H1 (cell line): ENCODE measurements at regions not wholly inside any gene's neighbourhood (a gene's known extent, or its start where the extent isn't known, plus 50 kb on each side); places are given as distances from the start of the nearest gene placed in this dataset.

Source experiments
- ATF2 ChIP-seq: IDR thresholded peaks from 2 replicates; pipeline ENCODE4 v1.6.1; 2012; ENCODE audit warnings: low read length, inconsistent platforms
- ATF3 ChIP-seq: IDR thresholded peaks from 2 replicates; pipeline ENCODE4 v1.6.1; 2011; ENCODE audit warnings: low read depth, mild to moderate bottlenecking, low read length; ENCODE audit not compliant: insufficient read depth
- BRCA1 ChIP-seq: IDR thresholded peaks from 2 replicates; pipeline ENCODE4 v1.6.1; 2012; ENCODE audit warnings: low read depth, low read length, improper control_type of control experiment
- CTCF ChIP-seq, 3 experiments: IDR thresholded peaks; 1 replicate in 2 of 3; 2 replicates in 1 of 3; pipeline versions ENCODE4 v1.5.1 to v1.6.1; 2011; ENCODE audit warnings: low read length in 3 of 3, mild to moderate bottlenecking in 3 of 3, inconsistent platforms in 2 of 3, low read depth in 1 of 3, moderate library complexity in 1 of 3; ENCODE audit not compliant: insufficient read depth in 1 of 3; ENCODE audit errors: control extremely low read depth in 1 of 3
- EP300 ChIP-seq, 2 experiments: IDR thresholded peaks; 1 replicate in 1 of 2; 2 replicates in 1 of 2; pipeline ENCODE4 v1.6.1; 2011 to 2012; ENCODE audit warnings: low read depth in 2 of 2, low read length in 2 of 2, mild to moderate bottlenecking in 2 of 2, borderline replicate concordance in 1 of 2, inconsistent platforms in 1 of 2, moderate library complexity in 1 of 2
- EZH2 ChIP-seq: fragments of 200-600 bp; sonication (generic); IDR thresholded peaks from 2 replicates; pipeline ENCODE4 v1.7.1; 2012; ENCODE audit warnings: low read depth, mild to moderate bottlenecking, moderate library complexity, low read length, inconsistent platforms; ENCODE audit not compliant: severe bottlenecking
- KDM5A ChIP-seq: fragments of 200-600 bp; IDR thresholded peaks from 2 replicates; pipeline ENCODE4 v1.7.1; 2012; ENCODE audit warnings: mild to moderate bottlenecking, low read length, inconsistent platforms, mixed read lengths
- POLR2A ChIP-seq, 2 experiments: IDR thresholded peaks; 1 replicate in 1 of 2; 2 replicates in 1 of 2; pipeline ENCODE4 v1.6.1; 2011; ENCODE audit warnings: low read depth in 2 of 2, low read length in 2 of 2, mild to moderate bottlenecking in 2 of 2; ENCODE audit errors: control extremely low read depth in 1 of 2
- RNF2 ChIP-seq: fragments of 200-900, 300-1000 bp; sonication (generic); IDR thresholded peaks from 2 replicates; pipeline ENCODE4 v1.7.1; 2016; ENCODE audit warnings: borderline replicate concordance, low read depth, mild to moderate bottlenecking, antibody characterized with exemption, low read length; ENCODE audit not compliant: poor library complexity, severe bottlenecking; ENCODE audit errors: missing control alignments

GRCh38 chr2:77995161-77995560 lies 473.0 kb upstream of the LRRTM4 start:
- TF ChIP-seq POLR2A (IDR thresholded peaks at IDR 0.05; ENCODE audit: control extremely low read depth in 1 of 2, low read depth in 2 of 2, low read length in 2 of 2) = no peak
- TF ChIP-seq EZH2 = no peak
- no peak for TF ChIP-seq RNF2
- no peak for TF ChIP-seq EP300 (IDR thresholded peaks at IDR 0.05; ENCODE audit: borderline replicate concordance in 1 of 2, low read depth in 2 of 2, low read length in 2 of 2)
- no peak for TF ChIP-seq ATF3
- no peak for TF ChIP-seq ATF2
- TF ChIP-seq CTCF (IDR thresholded peaks at IDR 0.05; ENCODE audit: control extremely low read depth in 1 of 3, insufficient read depth in 1 of 3, low read depth in 1 of 3, low read length in 3 of 3) = no peak
- no peak for TF ChIP-seq KDM5A
- no peak for TF ChIP-seq BRCA1
